Fibroblast of pulmonary artery (primary cell): ENCODE measurements at regions not wholly inside any gene's neighbourhood (a gene's known extent, or its start where the extent isn't known, plus 50 kb on each side); places are given as distances from the start of the nearest gene placed in this dataset.

Source experiments
- DNase-seq: peaks from one replicate; pipeline ENCODE4 v3.0.0-alpha.2; 2010; ENCODE audit warnings: low read depth
- H3K4me3 ChIP-seq: replicated peaks from 2 replicates; pipeline ENCODE4 v1.5.1; 2011; ENCODE audit warnings: low read depth, mild to moderate bottlenecking, control low read depth, low read length, moderate library complexity
- TF ChIP-seq, protein P1 (sequence below): IDR thresholded peaks from 2 replicates; pipeline ENCODE4 v1.5.1; 2011; ENCODE audit warnings: mild to moderate bottlenecking, control low read depth, low read length, inconsistent platforms; ENCODE audit errors: missing control alignments

DNA sequence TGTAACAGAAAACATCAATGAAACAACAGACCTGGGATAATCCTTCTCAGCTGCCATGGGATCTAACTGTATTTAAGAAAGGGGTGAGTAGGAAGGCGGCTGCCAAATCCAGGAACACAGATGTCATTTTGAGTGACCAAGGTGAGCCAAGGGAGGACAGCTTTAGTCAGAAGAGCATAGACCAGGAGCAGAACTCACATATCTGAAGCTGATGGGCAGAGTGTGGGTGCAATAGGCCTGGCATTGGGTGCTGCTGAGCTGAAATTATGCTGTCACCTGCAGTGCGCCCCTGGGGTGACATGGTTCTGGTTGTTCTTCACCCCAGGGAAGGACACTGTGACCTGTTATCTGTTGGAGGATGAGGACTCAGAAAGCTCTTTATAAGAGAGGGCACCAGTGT, 88.9 kb upstream of the TOP3B start:
- no peak overlapping the region for H3K4me3 ChIP-seq
- TF ChIP-seq, protein P1, sequence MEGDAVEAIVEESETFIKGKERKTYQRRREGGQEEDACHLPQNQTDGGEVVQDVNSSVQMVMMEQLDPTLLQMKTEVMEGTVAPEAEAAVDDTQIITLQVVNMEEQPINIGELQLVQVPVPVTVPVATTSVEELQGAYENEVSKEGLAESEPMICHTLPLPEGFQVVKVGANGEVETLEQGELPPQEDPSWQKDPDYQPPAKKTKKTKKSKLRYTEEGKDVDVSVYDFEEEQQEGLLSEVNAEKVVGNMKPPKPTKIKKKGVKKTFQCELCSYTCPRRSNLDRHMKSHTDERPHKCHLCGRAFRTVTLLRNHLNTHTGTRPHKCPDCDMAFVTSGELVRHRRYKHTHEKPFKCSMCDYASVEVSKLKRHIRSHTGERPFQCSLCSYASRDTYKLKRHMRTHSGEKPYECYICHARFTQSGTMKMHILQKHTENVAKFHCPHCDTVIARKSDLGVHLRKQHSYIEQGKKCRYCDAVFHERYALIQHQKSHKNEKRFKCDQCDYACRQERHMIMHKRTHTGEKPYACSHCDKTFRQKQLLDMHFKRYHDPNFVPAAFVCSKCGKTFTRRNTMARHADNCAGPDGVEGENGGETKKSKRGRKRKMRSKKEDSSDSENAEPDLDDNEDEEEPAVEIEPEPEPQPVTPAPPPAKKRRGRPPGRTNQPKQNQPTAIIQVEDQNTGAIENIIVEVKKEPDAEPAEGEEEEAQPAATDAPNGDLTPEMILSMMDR = no peak
- no peak for DNase-seq

DNA sequence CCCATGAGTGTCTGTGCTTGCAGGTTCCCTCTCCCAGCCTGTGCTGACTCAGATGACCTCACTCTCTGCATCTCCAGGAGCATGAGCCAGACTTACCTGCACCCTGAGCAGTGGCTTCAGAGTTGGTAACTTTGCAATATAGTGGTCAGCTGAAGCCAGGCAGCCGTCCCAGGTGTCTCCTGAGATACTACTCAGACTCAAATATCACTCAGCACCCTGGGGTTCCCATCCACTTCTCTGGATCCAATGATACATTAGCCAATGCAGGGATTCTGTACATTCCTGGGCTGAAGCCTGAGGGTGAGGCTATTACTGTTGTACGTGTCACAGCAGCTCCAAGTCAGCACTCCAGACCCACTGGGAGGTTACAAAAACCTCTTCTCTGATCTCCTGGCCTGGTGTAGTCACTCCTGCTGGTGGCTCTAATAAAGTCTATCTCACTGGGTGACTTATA, 87.8 kb upstream of the TOP3B start:
- DNase-seq = no peak
- no peak overlapping the region for H3K4me3 ChIP-seq
- TF ChIP-seq, protein P1 = no peak

DNA sequence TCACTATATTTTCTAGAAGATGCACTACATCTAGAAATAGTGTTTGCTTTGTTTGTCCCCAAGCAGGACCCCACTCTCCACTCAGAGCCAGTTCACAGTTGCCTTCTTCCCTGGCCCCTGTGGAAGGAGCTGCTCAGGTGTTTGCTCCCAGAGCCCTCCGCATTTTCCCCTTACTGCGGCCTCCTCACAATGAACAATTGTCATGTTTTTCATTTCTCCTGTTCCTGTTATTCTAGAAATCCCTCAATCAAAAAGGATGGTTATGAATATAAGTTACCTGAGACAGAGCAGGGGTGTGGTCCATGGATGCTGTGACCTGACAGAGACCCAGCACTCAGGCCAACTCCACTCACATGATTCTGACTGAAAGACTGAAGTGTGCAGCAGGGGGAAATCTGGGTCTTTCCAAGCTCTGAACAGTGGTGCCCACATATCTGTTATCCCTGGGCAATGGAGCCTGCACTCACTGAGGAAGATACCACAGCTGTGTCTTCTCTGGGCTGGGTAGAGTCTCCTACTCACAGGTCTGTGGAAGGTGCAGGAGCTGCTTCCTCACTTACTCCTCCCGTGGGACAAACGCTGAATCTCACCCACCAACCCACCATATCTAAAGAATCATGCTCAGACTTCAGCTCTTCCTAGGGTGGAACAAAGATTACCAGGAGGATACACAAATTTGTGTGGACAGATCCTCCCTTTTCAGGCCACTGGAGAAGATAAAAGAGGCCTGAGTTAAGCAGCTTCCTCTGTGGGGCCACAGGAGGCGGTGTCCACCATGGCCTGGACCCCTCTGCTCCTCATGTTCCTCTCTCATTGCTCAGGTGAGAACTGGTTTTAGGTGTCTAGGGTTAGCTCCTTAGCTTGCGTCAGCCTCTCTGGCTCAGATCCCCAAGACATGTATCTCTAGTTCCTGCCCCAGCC, 87.1 kb upstream of the TOP3B start:
- TF ChIP-seq, protein P1 = no peak
- H3K4me3 ChIP-seq = no peak overlapping the region
- no peak for DNase-seq

DNA sequence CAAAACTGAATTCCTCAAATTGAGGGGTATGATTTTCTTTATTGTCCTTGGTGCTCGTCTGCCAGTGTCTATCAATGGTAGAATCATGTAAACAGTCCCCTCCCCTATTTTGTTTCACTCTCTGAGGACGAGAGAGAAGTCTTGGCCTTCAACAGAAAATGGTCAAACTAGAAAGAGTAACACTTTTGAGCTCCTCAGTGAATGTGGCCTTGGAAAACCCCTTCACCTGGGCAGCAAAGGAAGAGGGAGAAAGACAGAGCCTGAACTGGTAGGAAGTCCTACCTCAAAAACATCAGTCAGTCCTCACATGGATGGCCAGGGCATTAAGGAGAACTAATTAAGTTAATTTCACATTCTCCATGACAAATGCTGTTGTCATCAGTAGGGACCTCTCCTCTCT, 86.1 kb upstream of the TOP3B start:
- no peak for DNase-seq
- TF ChIP-seq, protein P1 = no peak
- H3K4me3 ChIP-seq = no peak overlapping the region

DNA sequence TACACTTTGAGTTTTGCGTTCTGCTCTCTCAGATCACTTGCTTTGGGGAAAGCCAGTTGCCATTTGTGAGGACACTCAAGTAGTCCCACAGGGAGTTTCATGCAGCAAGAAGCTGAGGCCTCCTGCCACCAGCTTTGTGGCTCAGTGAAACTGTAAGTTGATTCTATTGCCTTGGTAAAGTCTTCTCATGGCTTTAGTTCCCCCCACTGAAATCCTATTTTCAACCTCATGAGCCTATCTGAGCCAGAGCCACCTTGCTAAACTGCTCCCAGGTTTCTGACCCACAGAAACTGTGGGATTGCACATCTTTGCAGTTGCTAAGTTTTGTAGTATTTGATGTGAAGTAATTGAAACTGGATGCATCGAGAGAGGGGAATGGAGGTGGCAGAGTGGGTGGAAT, 85.4 kb upstream of the TOP3B start:
- no peak for DNase-seq
- TF ChIP-seq, protein P1 = no peak
- H3K4me3 ChIP-seq = no peak overlapping the region

DNA sequence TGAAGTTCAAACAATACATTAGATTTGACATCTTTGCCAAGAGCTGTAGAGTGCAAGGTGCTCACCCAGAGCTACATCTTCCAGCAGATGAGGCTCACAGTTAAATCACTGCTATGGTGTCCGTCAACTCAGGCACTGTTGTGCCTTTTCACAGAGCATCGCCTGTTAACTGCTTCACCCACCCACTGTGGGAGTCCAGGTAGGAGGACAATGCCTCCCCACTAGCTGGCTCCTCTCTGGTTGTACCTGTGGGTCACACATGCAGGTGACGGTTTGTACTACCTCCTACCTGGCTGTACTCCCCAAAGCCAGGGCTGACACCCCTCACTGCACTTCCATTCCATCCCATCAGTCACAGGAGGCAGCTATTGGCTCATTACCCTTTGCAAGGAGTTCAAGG, 84.6 kb upstream of the TOP3B start:
- TF ChIP-seq, protein P1 = no peak
- DNase-seq = no peak
- H3K4me3 ChIP-seq = no peak overlapping the region

DNA sequence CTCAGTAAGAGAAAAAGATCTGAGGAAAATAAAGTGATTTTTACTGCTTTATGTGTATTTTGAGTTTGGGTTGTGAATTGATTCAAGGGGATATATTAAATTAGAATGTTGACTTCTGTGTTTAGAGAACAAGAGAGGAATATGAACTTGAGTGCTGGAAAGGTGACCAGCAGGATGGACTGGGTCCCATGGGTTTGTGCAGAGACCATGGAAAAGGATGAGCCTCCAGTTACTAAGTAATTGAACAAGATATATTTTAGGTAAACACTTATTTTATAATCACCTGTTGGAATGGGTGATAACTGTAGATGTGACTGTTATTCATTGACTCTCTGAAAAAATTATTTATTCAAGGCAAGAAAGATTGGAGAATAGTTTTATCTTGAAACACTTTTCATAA, 82.0 kb upstream of the TOP3B start:
- TF ChIP-seq, protein P1 = no peak
- no peak for DNase-seq

More for the DNA sequence above, 82.0 kb upstream of the TOP3B start:
- H3K4me3 ChIP-seq = no peak overlapping the region
